Ovary (tissue), 3 donors: ENCODE measurements at regions not wholly inside any gene's neighbourhood (a gene's known extent, or its start where the extent isn't known, plus 50 kb on each side); places are given as distances from the start of the nearest gene placed in this dataset.

Source experiments
- CTCF ChIP-seq, 3 donors: fragments of 450-650 bp in 2 of 3; fragments of 200-600 bp in 1 of 3; IDR thresholded peaks; one replicate each; pipeline versions ENCODE4 v1.5.1 to v1.8.0; 2016 to 2022; ENCODE audit warnings: antibody characterized with exemption in 3 of 3, mild to moderate bottlenecking in 1 of 3
- POLR2A ChIP-seq: fragments of 450-650 bp; IDR thresholded peaks from one replicate; pipeline ENCODE4 v1.6.1; 2017; ENCODE audit warnings: antibody characterized with exemption, mild to moderate bottlenecking, moderate library complexity
- donor health status: DM: no; HTN: no; CAD: no.

- TF ChIP-seq CTCF (IDR thresholded peaks at IDR 0.05) (no peak), POLR2A (no peak)
These were observed 73.7 kb downstream of the NAV1 start for GRCh38 chr1:201612645-201613044.
